ENCODE measurements at regions not wholly inside any gene's neighbourhood (a gene's known extent, or its start where the extent isn't known, plus 50 kb on each side); places are given as distances from the start of the nearest gene placed in this dataset.

DNA sequence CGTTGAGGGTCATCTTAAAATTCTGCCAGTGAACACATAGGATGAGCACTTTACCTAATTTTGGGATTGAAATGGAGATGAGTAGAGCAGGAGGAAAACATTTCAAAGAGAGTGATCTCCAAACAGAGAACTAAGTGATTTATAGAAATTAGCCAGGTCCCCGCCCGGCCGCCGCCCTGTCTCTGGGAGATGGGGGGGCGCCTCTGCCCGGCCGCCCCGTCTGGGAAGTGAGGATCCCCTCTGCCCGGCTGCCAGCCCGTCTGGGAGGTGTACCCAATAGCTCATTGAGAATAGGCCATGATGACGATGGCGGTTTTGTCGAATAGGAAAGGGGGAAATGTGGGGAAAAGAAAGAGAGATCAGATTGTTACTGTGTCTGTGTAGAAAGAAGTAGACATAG is 276.7 kb upstream of the C11orf87 start:
- DNase-seq (ENCODE audit: low spot score) = no peak
- intact Hi-C loops (cut with DNase I) = no loop called here

GRCh38 chr11:109147726-109148125 is 274.3 kb upstream of the C11orf87 start:
- no peak for DNase-seq (ENCODE audit: low spot score)

DNA sequence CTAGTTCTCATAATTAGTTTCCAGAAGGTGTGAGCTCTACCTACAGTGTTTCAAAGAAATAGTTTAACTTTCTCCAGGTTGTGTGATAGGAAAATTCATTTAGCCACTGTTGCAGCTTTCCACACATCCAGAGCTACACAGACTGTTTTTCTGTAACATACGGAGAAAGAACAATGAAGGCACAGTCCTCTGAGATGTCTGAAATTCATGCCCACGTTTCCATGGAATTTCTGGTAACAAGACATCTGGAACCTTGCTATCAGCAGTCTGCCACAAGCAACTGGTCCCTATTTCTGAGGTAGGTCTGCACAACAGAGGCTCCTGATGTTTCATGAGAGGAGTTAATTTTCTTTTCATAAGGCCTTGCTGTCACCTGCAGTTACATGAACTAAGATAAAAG is 273.3 kb upstream of the C11orf87 start:
- intact Hi-C loops (cut with DNase I) = no loop called here
- no peak for DNase-seq (ENCODE audit: low spot score)

More at GRCh38 chr11:109147726-109148125, 274.3 kb upstream of the C11orf87 start:
- intact Hi-C loops (cut with DNase I) = no loop called here

DNA sequence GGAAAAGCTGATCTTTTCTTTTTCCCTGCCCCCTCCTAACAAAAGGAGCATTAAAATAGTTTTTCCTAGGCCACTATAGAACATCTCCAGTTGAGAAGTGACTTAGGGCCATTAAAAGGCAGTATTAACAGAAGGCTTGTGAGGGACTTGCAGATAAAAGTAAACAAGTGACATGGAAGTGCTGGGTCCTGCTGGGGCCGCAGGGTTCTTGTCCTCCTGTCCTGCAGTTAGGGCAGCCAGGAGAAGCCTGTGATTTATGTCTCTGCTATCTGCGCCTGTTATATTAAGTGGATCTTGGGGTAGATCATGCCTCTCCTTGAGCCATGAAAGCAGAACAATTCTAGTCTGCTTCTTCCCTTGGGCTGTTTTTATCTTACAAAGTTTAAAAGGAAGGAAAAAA is 271.4 kb upstream of the C11orf87 start:
- DNase-seq (ENCODE audit: low spot score) = no peak
- intact Hi-C loops (cut with DNase I) = no loop called here

GRCh38 chr11:109153836-109154235 is 268.2 kb upstream of the C11orf87 start:
- DNase-seq (ENCODE audit: low spot score) = no peak
- intact Hi-C loops (cut with DNase I) = no loop called here

GRCh38 chr11:109155291-109155690 is 266.7 kb upstream of the C11orf87 start:
- intact Hi-C loops (cut with DNase I) = no loop called here
- DNase-seq (ENCODE audit: low spot score) = no peak

GRCh38 chr11:109165035-109165434 is 257.0 kb upstream of the C11orf87 start:
- no peak for DNase-seq (ENCODE audit: low spot score)
- intact Hi-C loops (cut with DNase I) = no loop called here

DNA sequence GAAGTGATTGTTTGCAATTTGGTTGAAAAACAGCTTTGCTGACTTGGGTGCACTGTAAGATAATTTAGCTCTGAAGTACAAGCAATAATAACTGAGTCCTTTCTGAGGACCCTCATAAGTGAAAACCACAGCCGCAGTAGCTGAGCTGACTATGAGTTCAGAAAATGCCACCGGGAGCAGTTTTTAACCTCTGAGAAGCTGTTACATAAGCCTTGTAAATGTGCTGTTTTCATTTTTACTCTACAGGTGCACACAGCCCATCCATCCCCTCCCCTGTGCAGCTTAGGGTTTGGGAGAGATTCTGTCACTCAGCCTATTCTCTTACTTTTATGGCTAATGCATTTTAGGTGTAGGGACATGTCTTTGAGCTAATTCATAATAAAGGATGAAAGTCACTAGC is 255.5 kb upstream of the C11orf87 start:
- intact Hi-C loops (cut with DNase I) = no loop called here
- no peak for DNase-seq (ENCODE audit: low spot score)

DNA sequence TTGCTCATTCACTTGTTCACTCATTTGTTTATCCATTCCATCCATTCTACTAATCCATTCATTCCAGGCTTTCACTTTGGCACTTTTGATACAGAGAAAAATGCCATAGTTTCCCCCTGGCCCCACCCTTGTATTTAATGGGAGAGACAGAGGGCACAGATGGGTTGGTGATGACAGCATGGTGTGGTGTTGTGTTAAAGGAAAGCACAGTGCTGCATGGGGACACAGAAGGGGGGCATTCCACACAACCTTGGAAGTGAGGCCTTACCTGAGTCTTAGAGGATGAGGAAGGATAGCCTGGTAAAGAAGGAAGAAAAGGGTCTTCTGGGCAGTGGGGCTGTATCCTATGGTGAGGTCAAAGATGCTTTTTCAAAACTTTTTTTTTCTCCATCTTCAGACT is 248.5 kb upstream of the C11orf87 start:
- no peak for DNase-seq (ENCODE audit: low spot score)
- intact Hi-C loops (cut with DNase I) = no loop called here

DNA sequence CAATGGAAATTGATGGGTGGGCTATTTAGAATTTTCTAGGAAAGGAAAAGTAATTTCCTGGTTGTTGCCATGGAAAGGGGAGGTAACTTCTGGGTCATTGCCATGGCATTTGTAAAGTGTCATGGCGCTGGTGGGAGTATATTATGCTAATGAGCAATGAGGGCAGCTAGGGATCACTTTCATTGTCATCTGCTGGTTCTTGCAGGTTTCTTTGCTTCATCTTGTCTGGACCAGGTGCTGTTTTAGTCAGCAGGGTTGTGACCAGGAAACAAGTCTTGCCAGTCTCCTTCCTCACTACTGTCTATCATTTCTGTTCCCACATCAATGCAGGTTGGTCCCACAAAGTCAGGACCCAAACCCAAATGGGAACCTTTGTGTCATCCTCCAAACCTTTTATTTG is 237.6 kb upstream of the C11orf87 start:
- intact Hi-C loops (cut with DNase I) = no loop called here
- DNase-seq (ENCODE audit: low spot score) = no peak

GRCh38 chr11:109192864-109193263 is 229.1 kb upstream of the C11orf87 start:
- DNase-seq (ENCODE audit: low spot score) = no peak
- intact Hi-C loops (cut with DNase I) = no loop called here

DNA sequence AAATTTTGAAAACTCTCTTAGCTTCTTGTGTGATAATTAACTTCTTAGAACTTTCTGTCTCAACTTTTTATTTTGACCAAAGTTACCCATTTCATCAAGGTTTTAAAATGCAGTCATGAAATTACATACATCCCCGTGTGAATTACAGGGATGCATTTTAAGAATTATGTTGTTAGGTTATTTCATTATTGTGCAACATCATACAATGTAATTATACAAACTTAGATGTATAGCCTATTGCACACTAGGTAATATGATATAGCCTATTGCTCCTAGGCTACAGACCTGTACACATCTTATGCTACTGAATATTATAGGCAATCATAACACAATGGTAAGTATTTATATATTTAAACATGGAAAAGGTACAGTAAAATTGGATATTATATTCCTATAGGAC is 228.1 kb upstream of the C11orf87 start:
- intact Hi-C loops (cut with DNase I) = no loop called here
- DNase-seq (ENCODE audit: low spot score) = no peak

GRCh38 chr11:109196016-109196415 is 226.0 kb upstream of the C11orf87 start:
- intact Hi-C loops (cut with DNase I) = no loop called here
- DNase-seq (ENCODE audit: low spot score) = no peak

DNA sequence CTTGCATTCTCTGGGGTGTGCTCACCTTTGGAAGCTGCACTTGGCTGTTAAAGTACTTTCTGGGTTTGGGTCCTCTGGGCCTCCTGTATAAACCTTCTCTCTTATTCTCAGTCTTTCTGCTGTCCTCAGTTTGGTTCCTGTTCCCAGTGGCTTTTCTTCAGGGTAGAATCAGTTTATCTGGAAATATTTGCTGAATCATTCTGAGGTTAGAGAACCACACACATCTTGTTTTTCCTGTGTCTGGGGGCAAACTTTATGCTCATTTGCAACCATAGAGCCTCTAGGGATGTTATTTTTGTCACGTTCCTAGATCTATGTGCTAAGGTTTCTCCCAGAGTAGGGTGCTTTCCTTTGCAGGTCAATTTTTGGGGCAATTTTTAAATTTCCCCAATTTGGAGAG is 224.3 kb upstream of the C11orf87 start:
- no peak for DNase-seq (ENCODE audit: low spot score)
- intact Hi-C loops (cut with DNase I) = no loop called here

- no peak for DNase-seq (ENCODE audit: low spot score)
- intact Hi-C loops (cut with DNase I) = no loop called here
These were observed 218.8 kb upstream of the C11orf87 start for GRCh38 chr11:109203176-109203575.

DNA sequence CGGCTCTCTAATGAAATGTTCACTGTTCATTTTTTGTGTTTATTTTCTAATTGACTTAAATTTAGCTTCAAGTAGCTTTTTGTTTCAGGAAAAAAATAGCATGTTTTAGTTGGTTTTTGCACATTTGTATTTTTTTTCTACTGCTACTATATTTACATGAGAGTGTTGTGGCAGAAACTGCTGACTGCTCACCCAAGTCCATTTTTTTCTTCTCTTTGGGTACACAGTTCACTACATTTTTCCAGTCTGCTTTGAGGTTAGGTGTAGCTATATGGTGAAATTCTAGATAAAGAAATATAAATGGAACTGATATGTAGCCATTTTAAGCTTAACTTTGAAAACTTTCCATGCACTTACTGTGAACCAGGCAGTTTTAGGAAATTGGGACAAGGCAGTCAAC is 216.7 kb upstream of the C11orf87 start:
- DNase-seq (ENCODE audit: low spot score) = no peak
- intact Hi-C loops (cut with DNase I) = no loop called here

- DNase-seq (ENCODE audit: low spot score) = no peak
- intact Hi-C loops (cut with DNase I) = no loop called here
These were observed 213.9 kb upstream of the C11orf87 start for GRCh38 chr11:109208121-109208520.

GRCh38 chr11:109209572-109209971 is 212.4 kb upstream of the C11orf87 start:
- intact Hi-C loops (cut with DNase I) = no loop called here
- no peak for DNase-seq (ENCODE audit: low spot score)

DNA sequence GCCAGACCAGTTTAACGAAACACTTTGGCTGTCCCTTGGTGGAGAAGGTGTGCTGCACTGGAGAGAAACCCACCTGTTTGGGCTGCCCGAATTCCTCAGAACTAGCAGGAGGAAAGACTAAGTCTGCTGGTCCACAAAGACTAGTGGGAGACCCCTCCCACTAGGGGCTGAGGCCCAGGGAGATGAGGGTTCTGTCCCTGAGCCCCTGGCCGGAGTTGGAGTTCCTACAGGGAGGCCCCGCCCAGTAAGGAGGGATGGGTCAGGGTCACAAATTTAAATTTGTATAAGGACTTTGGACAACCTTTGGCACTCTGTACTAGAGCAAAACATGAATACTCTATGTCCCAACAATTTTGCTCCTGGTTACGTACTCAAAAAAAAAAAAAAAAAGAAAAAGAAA is 200.8 kb upstream of the C11orf87 start:
- intact Hi-C loops (cut with DNase I) = no loop called here
- DNase-seq (ENCODE audit: low spot score) = no peak

GRCh38 chr11:109222761-109223160 is 199.2 kb upstream of the C11orf87 start:
- no peak for DNase-seq (ENCODE audit: low spot score)
- intact Hi-C loops (cut with DNase I) = no loop called here

- DNase-seq (ENCODE audit: low spot score) = no peak
- intact Hi-C loops (cut with DNase I) = no loop called here
These were observed 198.5 kb upstream of the C11orf87 start for GRCh38 chr11:109223451-109223850.

DNA sequence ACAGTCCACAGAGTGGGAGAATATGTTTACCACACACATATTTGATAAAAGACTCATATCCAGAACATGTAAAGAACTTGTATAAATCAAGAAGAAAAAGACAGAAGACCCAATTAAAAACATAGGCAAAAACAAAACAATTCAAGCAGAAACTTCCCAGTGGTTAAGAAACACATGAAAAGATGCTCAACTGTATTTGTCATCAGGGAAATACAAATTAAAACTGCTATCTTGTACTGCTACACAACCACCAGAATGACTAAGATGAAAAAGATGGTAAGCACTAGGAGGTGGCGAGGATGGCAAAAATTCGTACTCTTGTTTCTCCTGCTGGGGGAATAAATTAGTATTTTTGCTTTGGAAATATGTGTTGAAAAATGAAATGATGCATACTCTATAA is 192.3 kb upstream of the C11orf87 start:
- intact Hi-C loops (cut with DNase I) = no loop called here
- DNase-seq (ENCODE audit: low spot score) = no peak

DNA sequence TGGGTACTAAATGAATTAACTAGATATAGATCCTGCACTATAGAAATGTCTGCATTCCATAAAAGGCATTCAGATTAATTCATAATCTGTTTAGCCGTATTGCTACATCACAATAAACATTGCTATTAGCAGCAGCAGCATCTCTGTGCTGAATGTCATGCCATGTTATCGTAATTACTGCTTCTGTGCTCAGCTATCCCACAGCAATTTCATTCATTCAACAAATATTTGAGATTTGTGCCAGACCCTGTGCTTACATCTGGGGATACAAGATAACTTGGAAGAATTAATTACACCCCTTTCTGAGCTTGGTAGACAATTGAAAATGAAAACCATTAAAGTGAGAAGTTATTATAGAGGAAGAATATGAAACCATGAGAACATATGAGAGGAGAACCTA is 185.8 kb upstream of the C11orf87 start:
- no peak for DNase-seq (ENCODE audit: low spot score)

More for the DNA sequence above, 185.8 kb upstream of the C11orf87 start:
- intact Hi-C loops (cut with DNase I) = no loop called here

Data from cardiac septum (tissue), 1 donor.